Ishikawa (cell line): ENCODE measurements at regions not wholly inside any gene's neighbourhood (a gene's known extent, or its start where the extent isn't known, plus 50 kb on each side); places are given as distances from the start of the nearest gene placed in this dataset.

Experiments used
- CEBPB ChIP-seq: IDR thresholded peaks from 2 replicates; pipeline ENCODE4 v1.6.1; 2012
- CREB1 ChIP-seq: IDR thresholded peaks from 2 replicates; pipeline ENCODE4 v1.6.1; 2012; ENCODE audit warnings: low read depth
- EGR1 ChIP-seq: IDR thresholded peaks from 2 replicates; pipeline ENCODE4 v1.6.1; 2012
- EP300 ChIP-seq: IDR thresholded peaks from 2 replicates; pipeline ENCODE4 v1.6.1; 2012; ENCODE audit warnings: borderline replicate concordance
- FOXM1 ChIP-seq: IDR thresholded peaks from 2 replicates; pipeline ENCODE4 v1.6.1; 2012; ENCODE audit warnings: low read depth, borderline replicate concordance
- NFIC ChIP-seq: IDR thresholded peaks from 2 replicates; pipeline ENCODE4 v1.6.1; 2012
- RAD21 ChIP-seq: IDR thresholded peaks from 2 replicates; pipeline ENCODE4 v1.6.1; 2012; ENCODE audit warnings: low read depth
- TAF1 ChIP-seq: IDR thresholded peaks from 2 replicates; pipeline ENCODE4 v1.6.1; 2012; ENCODE audit warnings: low read depth, mild to moderate bottlenecking
- TCF12 ChIP-seq: IDR thresholded peaks from 2 replicates; pipeline ENCODE4 v1.6.1; 2012; ENCODE audit warnings: low read depth
- YY1 ChIP-seq: IDR thresholded peaks from 2 replicates; pipeline ENCODE4 v1.6.1; 2012; ENCODE audit warnings: low read depth
- TF ChIP-seq, protein P1 (sequence below): IDR thresholded peaks from 2 replicates; pipeline ENCODE4 v1.6.1; 2012
- TF ChIP-seq, protein P2 (sequence below): IDR thresholded peaks from 2 replicates; pipeline ENCODE4 v1.6.1; 2012; ENCODE audit warnings: low read depth, mild to moderate bottlenecking

DNA sequence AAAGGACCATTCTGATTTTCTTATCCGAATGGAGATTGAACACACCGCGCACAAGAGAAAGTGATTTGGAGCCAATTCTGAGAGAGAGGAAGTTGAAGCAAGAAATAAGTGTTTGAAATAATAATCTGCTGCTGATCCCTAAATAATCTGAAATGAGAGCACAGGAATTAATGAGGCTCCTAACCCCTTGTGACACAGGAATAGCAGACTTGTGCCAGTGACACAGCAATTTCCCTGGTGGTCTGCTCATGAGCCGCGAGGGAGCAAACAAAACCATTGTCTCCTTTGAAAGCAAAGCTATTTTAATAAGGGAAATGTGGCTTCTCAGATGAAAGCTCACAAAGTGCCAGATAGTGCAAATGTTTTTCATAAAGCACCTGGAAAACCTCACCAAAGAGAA lies 936.1 kb upstream of the WWC1 start:
- TF ChIP-seq CREB1 (no peak), EGR1 (no peak), FOXM1 (no peak), RAD21 (no peak), NFIC (no peak), CEBPB (no peak), YY1 (no peak), TAF1 (no peak), EP300 (no peak), TCF12 (no peak)
- TF ChIP-seq, protein P1, sequence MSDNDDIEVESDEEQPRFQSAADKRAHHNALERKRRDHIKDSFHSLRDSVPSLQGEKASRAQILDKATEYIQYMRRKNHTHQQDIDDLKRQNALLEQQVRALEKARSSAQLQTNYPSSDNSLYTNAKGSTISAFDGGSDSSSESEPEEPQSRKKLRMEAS: no peak
- TF ChIP-seq, protein P2, sequence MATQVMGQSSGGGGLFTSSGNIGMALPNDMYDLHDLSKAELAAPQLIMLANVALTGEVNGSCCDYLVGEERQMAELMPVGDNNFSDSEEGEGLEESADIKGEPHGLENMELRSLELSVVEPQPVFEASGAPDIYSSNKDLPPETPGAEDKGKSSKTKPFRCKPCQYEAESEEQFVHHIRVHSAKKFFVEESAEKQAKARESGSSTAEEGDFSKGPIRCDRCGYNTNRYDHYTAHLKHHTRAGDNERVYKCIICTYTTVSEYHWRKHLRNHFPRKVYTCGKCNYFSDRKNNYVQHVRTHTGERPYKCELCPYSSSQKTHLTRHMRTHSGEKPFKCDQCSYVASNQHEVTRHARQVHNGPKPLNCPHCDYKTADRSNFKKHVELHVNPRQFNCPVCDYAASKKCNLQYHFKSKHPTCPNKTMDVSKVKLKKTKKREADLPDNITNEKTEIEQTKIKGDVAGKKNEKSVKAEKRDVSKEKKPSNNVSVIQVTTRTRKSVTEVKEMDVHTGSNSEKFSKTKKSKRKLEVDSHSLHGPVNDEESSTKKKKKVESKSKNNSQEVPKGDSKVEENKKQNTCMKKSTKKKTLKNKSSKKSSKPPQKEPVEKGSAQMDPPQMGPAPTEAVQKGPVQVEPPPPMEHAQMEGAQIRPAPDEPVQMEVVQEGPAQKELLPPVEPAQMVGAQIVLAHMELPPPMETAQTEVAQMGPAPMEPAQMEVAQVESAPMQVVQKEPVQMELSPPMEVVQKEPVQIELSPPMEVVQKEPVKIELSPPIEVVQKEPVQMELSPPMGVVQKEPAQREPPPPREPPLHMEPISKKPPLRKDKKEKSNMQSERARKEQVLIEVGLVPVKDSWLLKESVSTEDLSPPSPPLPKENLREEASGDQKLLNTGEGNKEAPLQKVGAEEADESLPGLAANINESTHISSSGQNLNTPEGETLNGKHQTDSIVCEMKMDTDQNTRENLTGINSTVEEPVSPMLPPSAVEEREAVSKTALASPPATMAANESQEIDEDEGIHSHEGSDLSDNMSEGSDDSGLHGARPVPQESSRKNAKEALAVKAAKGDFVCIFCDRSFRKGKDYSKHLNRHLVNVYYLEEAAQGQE: no peak
